Coronary artery (tissue), 2 donors: ENCODE measurements at regions not wholly inside any gene's neighbourhood (a gene's known extent, or its start where the extent isn't known, plus 50 kb on each side); places are given as distances from the start of the nearest gene placed in this dataset.
A peak's percentile ranks its signal among the peaks of the same experiment; 100 is the strongest.
"Not testable (repeated sequence)": the region's sequence is repeated elsewhere in the genome, so short reads cannot be mapped to it uniquely, and the experiment has no call there.

Experiments used
- DNase-seq: peaks from one replicate; pipeline ENCODE4 v3.0.0-alpha.2; 2017; ENCODE audit warnings: low spot score
- H3K27ac ChIP-seq, 2 donors: fragments of 200-600 bp; sonication (generic); one replicate each; pipeline ENCODE4 v1.5.1; 2016 to 2019
- H3K4me3 ChIP-seq: fragments of 200-600 bp; sonication (generic); 2 replicates; pipeline ENCODE4 v1.5.1; 2016; ENCODE audit warnings: mild to moderate bottlenecking, moderate library complexity
- CTCF ChIP-seq: fragments of 200-600 bp; sonication (generic); IDR thresholded peaks from one replicate; pipeline ENCODE4 v1.5.1; 2019; ENCODE audit warnings: antibody characterized with exemption

GRCh38 chr7:65656494-65657188 lies 216.2 kb upstream of the VKORC1L1 start:
- H3K27ac ChIP-seq, DNase-seq, H3K4me3 ChIP-seq: not testable (repeated sequence)

GRCh38 chr7:65683362-65683761 lies 189.5 kb upstream of the VKORC1L1 start:
- H3K4me3 ChIP-seq, H3K27ac ChIP-seq, DNase-seq: not testable (repeated sequence)

GRCh38 chr7:65699026-65699714 lies 173.7 kb upstream of the VKORC1L1 start:
- H3K27ac ChIP-seq, H3K4me3 ChIP-seq, DNase-seq: not testable (repeated sequence)

- not testable (repeated sequence) for H3K27ac ChIP-seq, H3K4me3 ChIP-seq, DNase-seq
Measured at GRCh38 chr7:65699715-65700356, 173.0 kb upstream of the VKORC1L1 start.

- H3K27ac ChIP-seq, DNase-seq, H3K4me3 ChIP-seq: not testable (repeated sequence)
Measured at GRCh38 chr7:65719123-65719798, 153.6 kb upstream of the VKORC1L1 start.

- Histone ChIP-seq H3K4me3 (no peak overlapping the region), H3K27ac (no peak overlapping the region)
- TF ChIP-seq CTCF: peak; percentile 50
- DNase-seq: no peak
Measured at GRCh38 chr7:65722361-65722792, 150.5 kb upstream of the VKORC1L1 start.

- H3K27ac ChIP-seq, H3K4me3 ChIP-seq, DNase-seq: not testable (repeated sequence)
Measured at GRCh38 chr7:65727182-65727581, 145.7 kb upstream of the VKORC1L1 start.

- Histone ChIP-seq H3K4me3 (no peak overlapping the region), H3K27ac (no peak overlapping the region)
- no peak for TF ChIP-seq CTCF
- no peak for DNase-seq
Measured at GRCh38 chr7:65731129-65731528, 141.7 kb upstream of the VKORC1L1 start.

- no peak for DNase-seq
- H3K27ac ChIP-seq: no peak overlapping the region
Measured at GRCh38 chr7:65731562-65732035, 141.3 kb upstream of the VKORC1L1 start.

More at GRCh38 chr7:65731562-65732035, 141.3 kb upstream of the VKORC1L1 start:
- no peak overlapping the region for H3K4me3 ChIP-seq
- no peak for TF ChIP-seq CTCF
